Natural killer cell treated with Interleukin-12 subunit alpha and Interleukin-12 subunit beta and Interleukin-15 and Interleukin-18, amount 100 ng/mL, for 72 hours (primary cell): ENCODE measurements at regions not wholly inside any gene's neighbourhood (a gene's known extent, or its start where the extent isn't known, plus 50 kb on each side); places are given as distances from the start of the nearest gene placed in this dataset.

ENCODE experiments used
- ATAC-seq, 2 donors: fragments of 150-1000 bp; cut with Tn5 transposase in 1 of 2; sonication (Bioruptor Pico), chemical (Tn5 transposase) in 1 of 2; 2 replicates each; pipeline ENCODE4 v1.10.0; 2021
- DNase-seq: peaks from one replicate; pipeline ENCODE4 v3.0.0; 2022; ENCODE audit warnings: low spot score
- H3K27ac Mint-ChIP-seq, 2 donors: 1 replicate in 1 of 2; 2 replicates in 1 of 2; pipeline ENCODE4 v1.8.0; 2022; ENCODE audit warnings: mixed read lengths in 2 of 2, mild to moderate bottlenecking in 1 of 2, moderate library complexity in 1 of 2
- H3K27me3 Mint-ChIP-seq, 2 donors: 1 replicate in 1 of 2; 2 replicates in 1 of 2; pipeline ENCODE4 v1.8.0; 2022; ENCODE audit warnings: mixed read lengths in 2 of 2
- H3K36me3 Mint-ChIP-seq: one replicate; pipeline ENCODE4 v1.8.0; 2022; ENCODE audit warnings: mixed read lengths
- H3K4me1 Mint-ChIP-seq, 2 donors: 1 replicate in 1 of 2; 2 replicates in 1 of 2; pipeline ENCODE4 v1.8.0; 2022; ENCODE audit warnings: low read depth in 2 of 2, mixed read lengths in 2 of 2, mild to moderate bottlenecking in 1 of 2
- H3K4me3 Mint-ChIP-seq: one replicate; pipeline ENCODE4 v1.8.0; 2022; ENCODE audit warnings: mixed read lengths
- H3K9me3 Mint-ChIP-seq: 2 replicates; pipeline ENCODE4 v1.8.0; 2022; ENCODE audit warnings: mixed read lengths

DNA sequence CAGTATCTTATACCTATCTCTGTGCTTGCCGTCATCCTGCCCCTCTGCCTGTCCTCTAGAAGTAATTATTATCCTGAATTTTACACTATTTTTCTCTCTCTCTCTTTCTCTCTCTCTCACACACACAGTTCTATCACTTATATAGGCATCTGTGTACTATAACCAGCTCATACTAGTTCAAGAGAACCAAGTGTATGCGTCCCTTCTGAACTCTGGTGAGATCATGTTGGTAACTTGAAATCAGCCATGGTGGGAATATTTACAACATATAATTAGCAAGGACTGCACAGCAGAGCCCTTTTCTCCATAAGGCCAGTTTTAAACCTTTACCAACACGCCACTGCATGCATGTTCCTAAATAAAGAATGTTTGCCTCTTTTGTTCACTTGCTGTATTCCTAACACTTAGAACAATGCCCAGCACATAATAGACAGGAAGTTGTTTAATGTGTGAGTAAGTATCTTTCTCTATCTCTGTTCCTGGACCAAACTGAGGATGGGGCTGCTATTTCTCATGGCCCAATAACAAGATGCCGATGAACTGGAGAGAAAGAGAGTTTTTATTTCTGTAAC lies 51.1 kb upstream of the IL21 start:
- no peak for ATAC-seq
- Mint-ChIP-seq H3K36me3 (no peaks in the 10 kb centered on the region), H3K9me3 (no peaks in the 10 kb centered on the region), H3K4me1 (peaks cover 17 to 32% of the 10 kb centered on the region in 2 donors), H3K27me3 (peaks cover 16 to 25% of the 10 kb centered on the region in 2 donors), H3K4me3 (no peak overlapping the region), H3K27ac (peak overlapping the region; percentile 8 to 12)
- DNase-seq = no peak

DNA sequence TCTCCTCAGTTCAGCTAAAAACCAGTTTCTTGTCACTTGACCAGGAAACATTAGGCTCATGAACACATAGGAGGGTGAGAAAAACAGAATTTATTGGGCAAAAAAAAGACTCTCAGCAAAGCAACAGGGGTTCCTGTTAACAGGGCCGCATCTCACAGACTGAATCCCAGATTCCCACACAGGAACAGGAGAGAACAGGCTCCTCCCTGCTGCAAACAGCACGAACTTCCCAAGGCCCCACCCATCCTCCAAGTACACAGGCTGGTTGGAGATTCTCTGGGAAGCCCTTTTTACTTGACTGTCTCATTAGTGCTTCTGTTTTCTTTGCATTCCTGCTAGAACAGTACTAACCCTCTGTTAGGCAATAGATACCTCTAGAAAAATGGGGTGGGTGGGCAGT lies 52.4 kb upstream of the IL21 start:
- no peak overlapping the region for H3K4me3 Mint-ChIP-seq
- DNase-seq (no peak), ATAC-seq (no peak)
- H3K9me3 Mint-ChIP-seq = no peaks in the 10 kb centered on the region
- peaks cover 13 to 22% of the 10 kb centered on the region in 2 donors for H3K4me1 Mint-ChIP-seq
- peaks cover 25 to 28% of the 10 kb centered on the region in 2 donors for H3K27me3 Mint-ChIP-seq
- no peak overlapping the region for H3K27ac Mint-ChIP-seq
- H3K36me3 Mint-ChIP-seq = no peaks in the 10 kb centered on the region

- no peaks in the 10 kb centered on the region for H3K9me3 Mint-ChIP-seq
- DNase-seq (no peak), ATAC-seq (no peak)
- peaks cover 21 to 31% of the 10 kb centered on the region in 2 donors for H3K27me3 Mint-ChIP-seq
- H3K36me3 Mint-ChIP-seq = no peaks in the 10 kb centered on the region
- H3K4me1 Mint-ChIP-seq = peaks cover 5 to 12% of the 10 kb centered on the region in 2 donors
- H3K4me3 Mint-ChIP-seq = no peak overlapping the region
- no peak overlapping the region for H3K27ac Mint-ChIP-seq
These were observed 53.5 kb upstream of the IL21 start for GRCh38 chr4:122674371-122674770.

DNA sequence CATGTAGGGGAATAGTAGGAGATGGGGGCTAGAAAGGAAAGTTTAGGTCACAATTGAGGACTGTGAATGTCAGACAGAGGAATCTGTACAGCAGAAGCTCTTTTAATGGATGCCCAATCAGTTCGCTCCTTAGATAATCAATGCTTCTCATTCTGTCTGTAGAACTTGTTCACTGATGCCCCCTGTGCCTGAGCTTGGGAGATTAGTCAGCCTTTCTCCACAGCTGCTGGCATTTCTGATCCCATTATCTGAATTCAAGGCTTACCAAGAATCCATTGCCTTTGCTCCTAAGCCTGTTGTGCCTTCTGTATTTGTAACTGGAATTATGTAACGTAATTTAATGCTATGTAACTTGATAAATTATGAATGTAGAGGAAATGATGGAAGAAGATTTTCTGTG lies 53.2 kb upstream of the BBS12 start:
- H3K9me3 Mint-ChIP-seq = peaks cover 3% of the 10 kb centered on the region
- H3K4me3 Mint-ChIP-seq = no peak overlapping the region
- H3K36me3 Mint-ChIP-seq = peaks cover 9% of the 10 kb centered on the region
- H3K4me1 Mint-ChIP-seq = peaks cover 0 to under 1% of the 10 kb centered on the region in 2 donors
- no peak for DNase-seq
- ATAC-seq = no peak
- H3K27me3 Mint-ChIP-seq = peaks cover 18 to 31% of the 10 kb centered on the region in 2 donors
- H3K27ac Mint-ChIP-seq = no peak overlapping the region

- Mint-ChIP-seq H3K27me3 (peaks cover 20 to 31% of the 10 kb centered on the region in 2 donors), H3K27ac (no peak overlapping the region), H3K9me3 (peaks cover 3% of the 10 kb centered on the region), H3K4me1 (no peaks in the 10 kb centered on the region), H3K4me3 (no peak overlapping the region), H3K36me3 (peaks cover 9% of the 10 kb centered on the region)
- ATAC-seq (no peak), DNase-seq (no peak)
These were observed 52.6 kb upstream of the BBS12 start for GRCh38 chr4:122679946-122680345.

DNA sequence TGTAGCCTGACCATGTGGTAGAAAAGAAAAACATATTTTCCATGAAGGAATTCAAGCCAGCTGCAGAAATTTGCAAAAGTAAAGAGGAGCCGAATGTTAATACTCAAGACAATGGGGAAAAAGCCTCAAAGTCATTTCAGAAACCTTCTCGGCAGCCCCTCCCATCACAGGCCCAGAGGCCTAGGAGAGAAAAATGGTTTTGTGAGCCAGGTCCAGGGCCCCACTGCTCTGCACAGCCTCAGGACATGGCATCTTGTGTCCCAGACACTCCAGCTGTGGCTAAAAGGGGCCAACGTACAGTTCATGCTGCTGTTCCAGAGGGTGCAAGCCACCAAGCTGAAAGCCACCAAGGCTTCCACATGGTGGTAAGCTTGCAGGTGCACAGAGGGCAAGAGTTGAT lies 50.9 kb upstream of the BBS12 start:
- ATAC-seq = no peak
- Mint-ChIP-seq H3K9me3 (peaks cover 3% of the 10 kb centered on the region), H3K27ac (no peak overlapping the region), H3K4me1 (no peaks in the 10 kb centered on the region), H3K36me3 (peaks cover 9% of the 10 kb centered on the region), H3K27me3 (peaks cover 10 to 19% of the 10 kb centered on the region in 2 donors), H3K4me3 (no peak overlapping the region)
- DNase-seq = no peak
